Activated naive CD4-positive, alpha-beta T cell treated with Interleukin-2 at 50 U/mL for 16 hours (primary cell): ENCODE measurements at regions not wholly inside any gene's neighbourhood (a gene's known extent, or its start where the extent isn't known, plus 50 kb on each side); places are given as distances from the start of the nearest gene placed in this dataset.
"Not testable (repeated sequence)": the region's sequence is repeated elsewhere in the genome, so short reads cannot be mapped to it uniquely, and the experiment has no call there.

Experiments
- DNase-seq: peaks from one replicate; pipeline ENCODE4 v3.0.0-alpha.2; 2020

DNA sequence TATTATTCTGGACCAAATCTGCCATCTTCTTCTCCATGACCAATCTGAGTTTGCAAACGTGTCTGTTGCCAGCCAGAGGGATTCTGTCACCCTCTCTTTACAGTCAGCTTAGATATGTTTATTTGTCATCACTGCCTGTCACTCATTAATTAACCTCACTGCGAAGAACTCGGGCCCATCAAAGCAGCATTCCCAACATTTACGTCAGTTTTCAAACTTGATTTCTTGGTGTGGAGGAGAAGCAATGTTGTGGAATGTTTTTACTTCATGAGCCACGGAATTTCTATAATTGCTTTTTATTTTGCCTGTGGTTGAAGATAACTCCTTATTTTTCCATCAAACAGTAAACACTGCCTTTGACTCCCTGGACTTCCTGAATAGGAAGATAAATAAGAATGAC is 91.8 kb upstream of the CNKSR3 start:
- DNase-seq: no peak

DNA sequence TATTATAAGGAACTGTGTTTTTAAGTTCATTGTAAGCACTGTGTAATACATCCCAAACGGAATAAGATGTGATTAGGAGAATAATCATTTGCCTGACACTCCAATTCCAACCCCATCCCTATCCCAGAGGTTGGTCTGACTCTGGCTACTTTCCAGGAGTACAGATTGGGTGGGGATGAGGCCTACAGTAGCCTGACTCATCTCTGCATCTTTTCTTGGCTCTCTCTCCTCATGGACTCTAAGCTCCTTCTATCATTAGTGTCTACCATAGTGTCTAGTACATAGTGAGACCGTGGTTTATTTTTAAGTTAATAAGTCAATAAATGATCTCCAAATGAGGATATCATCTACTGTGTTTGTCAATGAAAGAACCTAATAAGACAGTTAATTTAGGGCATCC is 92.2 kb upstream of the CNKSR3 start:
- no peak for DNase-seq

DNA sequence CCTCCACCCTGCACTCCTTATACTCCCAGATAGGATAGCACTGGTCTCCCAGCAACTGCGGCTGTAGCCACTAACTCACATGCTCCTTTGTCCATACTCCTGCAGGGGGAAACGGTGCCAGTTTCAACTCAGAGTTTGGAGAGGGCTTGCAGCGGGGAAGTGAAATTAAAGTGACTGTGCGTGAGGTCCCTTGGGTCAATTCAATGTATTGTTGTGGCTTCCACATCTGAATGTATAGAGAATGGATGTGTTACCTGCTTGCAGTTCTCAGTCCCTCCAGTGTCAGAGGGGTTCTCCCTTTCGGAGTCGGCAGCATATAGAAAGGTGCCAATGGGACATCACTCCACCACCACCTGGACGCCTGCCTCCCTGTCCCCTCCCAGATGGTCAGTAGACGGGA is 93.6 kb upstream of the CNKSR3 start:
- no peak for DNase-seq

DNA sequence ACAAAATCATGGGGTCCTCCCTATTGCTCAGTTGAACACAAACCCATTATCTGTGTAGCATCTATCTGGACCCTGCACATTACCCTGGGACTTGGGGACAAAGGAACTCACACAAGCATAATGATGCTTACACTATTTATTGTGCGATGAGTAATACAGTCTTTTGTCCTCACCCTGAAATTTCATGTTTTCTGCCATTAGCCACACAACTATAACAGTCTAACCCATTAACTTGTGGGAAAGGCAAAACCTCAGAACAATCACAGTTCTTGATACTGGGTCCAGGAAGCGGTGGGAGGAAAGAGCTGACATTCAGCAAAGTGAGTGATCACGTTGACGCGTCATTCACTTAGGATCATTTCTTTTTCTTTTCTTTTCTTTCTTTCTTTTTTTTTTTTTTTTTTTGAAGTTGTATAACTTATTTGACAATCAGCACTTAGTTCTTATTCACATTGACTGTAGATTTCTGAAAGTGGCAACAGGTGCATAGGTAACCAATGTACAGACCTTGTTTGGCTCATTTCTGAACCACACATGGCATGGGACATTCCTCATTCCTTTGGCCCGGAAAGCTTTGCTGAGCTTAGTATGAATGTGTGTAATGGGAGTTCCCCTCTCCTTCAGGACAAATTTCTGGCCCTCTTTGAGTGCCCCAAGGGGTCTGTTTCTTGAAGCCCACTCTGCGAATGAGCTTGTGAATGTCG is 94.8 kb upstream of the CNKSR3 start:
- DNase-seq: peak; percentile 44

DNA sequence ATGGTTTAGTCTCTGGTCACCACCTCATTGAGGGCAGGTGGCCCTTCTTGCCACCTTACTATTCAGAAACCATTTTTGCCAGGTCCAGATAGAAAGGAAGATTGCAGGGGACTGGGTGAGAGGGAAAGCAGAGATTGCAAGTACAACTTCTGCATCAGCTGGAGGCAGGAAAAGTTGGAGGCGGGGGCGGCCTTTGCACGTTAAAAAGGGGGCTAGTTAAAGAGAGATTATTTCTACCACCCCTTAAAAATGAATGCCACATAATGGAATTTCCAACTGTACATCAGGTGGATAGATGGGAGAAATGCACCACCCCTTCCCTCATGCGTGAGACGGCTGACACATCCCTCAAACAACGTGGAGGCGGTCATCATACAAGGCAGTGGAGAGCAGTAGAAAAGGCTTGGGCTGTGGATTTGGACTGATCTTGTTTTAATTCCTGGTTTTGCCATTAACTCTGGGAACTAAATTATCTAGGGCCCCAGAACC is 95.4 kb upstream of the CNKSR3 start:
- peak; percentile 17 for DNase-seq

DNA sequence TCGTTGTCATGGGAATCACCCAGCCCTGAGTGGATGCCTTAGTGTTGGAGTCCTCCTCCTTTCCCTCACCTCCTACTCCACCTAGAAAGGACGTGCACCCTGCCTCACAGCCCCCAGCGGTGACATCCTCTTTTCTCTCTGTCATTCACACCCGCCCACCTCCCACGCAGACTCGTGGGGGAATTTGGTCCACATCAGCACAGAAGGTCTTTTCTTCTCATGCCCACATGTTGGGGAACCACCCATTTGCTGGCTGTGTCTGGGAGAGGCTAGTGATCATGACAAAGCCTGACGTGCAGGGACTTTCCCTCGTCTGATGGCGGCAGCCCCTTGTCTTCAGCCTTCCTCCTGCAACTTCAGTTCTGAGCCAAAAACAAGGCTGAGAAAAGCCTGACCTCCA is 96.0 kb upstream of the CNKSR3 start:
- peak; percentile 93 for DNase-seq

DNA sequence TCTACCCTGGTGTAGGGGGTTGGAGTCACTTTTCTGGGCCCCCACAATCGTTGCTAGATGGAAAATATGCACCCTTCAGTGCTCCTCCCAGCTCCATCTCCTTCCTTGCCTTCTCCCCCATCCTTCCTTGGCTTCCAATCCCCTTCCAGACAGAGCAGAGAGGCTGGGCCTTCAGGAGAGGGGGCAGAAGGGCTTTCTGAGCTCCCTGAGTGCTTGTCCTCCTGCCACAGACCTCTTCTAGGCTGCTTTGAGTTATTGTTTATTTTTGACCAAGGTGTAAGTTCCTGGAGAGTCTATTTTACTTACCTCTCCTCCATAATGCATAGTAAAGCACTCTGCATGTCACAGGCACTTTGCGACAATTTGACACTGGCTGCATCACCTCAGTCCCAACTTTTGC is 96.4 kb upstream of the CNKSR3 start:
- DNase-seq: no peak

DNA sequence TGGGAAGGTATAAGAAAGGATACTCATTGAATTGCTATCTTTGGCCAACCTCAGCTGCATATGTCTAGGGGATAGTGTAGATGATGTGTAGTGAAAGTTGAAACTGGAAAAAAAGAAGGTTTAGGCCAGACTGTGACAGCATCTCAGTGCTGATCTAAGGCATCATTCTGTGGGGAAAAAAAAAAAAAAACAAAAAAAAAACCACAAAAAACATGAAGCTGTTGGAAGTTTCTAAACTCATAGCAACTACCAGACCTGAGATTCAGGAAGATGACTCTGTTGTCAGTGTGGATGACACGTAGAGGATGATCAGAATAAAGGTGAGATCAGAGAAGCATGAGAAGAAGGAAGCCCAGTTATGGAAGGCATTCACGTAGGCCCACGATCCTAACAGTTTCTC is 100.8 kb upstream of the CNKSR3 start:
- no peak for DNase-seq

DNA sequence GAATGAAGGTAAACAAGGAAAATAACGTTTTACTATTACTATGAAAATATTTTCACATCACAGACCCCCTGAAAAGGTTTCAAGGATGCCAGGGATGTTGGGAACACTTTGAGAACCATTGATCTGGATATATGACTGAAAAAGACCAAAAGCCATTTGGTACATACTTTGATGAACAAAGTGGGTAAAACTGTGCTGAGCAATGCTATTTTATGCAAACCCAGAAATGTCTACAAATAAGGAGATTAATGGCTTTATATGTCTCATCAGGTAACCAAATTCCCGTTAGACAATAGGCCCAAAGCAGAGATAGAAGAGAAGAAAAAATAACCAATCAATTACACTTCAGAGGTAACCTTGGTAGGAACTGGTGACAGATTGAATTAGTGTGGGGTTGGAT is 101.4 kb upstream of the CNKSR3 start:
- DNase-seq: no peak

DNA sequence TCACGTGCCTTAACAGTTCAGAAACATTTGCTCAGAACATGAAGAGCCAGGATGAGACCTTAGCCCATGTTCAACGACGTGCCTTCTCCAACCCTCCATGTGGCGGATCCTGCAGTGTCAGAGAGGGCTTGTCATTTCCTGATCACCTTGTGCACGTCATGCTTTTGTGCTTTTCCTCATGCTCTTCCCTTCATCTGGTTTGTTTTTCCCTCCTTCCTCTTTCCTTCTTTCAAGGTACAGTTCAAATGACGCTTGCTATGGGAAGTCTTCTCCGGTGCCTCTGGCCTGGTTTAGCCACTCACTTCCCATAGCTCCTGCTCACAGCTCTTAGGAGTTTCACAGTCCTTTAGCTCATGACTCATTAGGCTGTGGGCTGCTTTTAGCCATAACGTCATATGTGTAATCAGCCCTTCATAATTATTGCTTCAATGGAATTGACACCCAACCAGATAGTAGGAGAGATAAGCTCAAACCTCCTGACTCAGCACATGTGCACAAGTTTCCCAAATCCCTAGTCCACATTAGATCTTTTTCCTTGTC is 102.7 kb upstream of the CNKSR3 start:
- DNase-seq: no peak

DNA sequence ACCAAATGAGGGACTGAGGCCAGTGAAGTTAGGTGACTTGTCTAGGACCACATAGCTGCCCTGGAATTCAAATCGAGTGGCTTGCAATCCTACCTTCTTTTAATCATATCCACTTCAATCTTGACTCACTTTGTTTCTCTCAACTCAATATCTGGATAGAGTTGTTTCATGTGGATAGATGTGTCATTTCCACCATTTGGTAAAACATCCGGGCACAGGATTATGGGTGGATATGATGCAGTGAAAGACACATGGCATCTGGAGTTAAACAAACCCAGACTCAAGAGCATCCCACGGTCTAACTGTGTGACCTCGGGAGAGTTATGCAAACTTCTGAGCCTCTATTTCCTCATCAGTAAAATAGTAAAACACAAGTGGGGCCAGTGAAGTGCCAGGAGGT is 103.6 kb upstream of the CNKSR3 start:
- DNase-seq: no peak

DNA sequence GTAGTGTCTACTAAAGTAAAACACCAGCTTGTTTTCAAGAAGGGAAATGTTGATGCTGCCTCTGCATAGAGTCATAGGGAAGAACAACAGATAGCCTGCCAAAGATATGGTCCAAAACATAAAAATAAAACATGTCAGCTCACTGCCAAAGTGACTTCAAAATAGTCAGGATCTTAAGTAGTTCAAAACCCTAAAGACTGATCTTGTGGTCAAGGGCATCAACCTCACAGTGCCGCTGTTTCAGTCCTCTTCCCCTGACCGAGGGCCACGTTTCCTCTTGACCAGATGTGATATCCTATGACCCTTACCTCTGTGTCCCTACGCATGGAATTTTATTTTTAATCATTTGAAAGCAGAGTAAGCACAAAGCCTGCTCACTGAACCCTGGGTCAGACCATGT is 104.2 kb upstream of the CNKSR3 start:
- DNase-seq: no peak

DNA sequence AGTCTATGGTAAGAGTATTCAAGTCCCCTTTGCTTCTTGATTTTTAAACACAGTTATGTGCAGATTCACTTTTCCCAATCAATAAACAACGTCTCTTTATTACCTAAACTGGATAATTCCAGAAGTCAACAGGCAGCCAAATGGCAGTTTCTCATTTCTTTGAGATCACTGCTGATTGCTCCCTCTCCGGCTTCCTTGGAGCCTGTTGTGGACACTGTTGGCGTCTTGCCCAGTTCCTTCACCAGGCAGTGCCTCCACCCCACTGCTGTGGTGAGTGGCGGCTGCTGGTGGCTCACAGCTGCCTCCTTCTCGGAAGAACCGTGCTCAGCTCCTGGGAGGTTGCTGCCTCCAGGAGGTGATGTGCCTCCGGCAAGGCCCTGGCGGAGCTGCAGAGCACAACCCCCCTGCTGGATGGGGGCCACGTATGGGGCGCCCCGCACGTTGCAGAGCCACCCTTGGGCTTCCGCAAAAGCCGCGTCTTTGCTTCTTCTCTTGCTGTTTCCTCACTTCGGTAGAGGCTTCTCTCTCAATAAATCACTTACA is 105.1 kb upstream of the CNKSR3 start:
- DNase-seq: no peak

DNA sequence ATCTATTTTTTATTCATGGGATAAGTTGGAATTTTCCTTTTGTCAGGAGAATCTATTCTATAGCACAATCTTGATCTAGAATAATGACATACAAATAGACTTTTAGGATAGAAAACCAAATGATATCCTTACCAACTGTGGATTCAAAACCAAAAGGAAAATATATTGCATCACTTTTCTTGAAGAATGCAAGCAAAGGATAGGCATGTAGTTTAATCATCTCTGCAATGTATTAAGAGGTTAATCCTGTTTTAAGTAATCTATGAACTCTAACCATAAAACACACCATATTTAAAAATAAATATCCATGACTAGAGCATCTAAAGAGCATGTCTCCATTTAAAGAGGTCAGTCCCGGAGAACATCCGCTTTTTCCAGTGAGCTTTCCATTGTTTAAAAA is 106.7 kb upstream of the CNKSR3 start:
- DNase-seq: no peak

DNA sequence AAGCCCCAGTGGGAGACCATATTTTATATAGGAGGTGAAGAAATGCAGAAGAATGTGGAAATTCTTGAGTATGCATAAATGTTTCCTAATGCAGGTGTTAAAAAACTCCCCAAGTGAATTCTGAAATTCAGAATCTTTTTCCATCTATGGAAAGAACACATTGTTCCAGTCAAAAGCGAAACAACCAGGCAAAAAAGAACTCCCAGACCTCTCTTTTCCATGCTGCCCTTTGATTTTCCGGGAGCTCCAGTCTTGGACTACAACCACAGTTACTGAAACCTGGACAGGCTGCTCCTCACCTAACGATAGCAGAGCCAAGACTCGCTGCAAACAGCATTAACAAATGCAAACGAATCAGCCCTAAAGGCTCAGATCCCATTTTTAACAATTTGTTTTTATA is 108.7 kb upstream of the CNKSR3 start:
- DNase-seq: no peak

DNA sequence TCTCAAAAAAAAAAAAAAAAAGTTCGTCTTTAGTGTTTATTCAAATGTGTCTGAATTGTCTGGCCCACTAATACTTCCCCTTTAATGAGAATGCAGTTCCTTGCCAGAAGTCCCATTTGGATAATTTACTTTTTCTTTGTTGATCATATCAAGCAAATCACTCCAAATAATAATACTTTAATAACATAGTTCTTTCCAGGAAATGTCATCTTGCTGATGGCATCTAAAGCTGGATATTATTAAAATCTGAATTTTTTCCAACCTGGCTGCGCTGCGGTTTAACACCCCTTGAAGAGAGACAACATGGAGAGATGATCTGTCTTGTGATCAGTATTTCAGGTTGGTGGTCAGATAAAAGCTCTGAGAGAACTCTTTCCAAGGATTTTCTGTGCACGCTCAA is 111.2 kb upstream of the CNKSR3 start:
- no peak for DNase-seq

DNA sequence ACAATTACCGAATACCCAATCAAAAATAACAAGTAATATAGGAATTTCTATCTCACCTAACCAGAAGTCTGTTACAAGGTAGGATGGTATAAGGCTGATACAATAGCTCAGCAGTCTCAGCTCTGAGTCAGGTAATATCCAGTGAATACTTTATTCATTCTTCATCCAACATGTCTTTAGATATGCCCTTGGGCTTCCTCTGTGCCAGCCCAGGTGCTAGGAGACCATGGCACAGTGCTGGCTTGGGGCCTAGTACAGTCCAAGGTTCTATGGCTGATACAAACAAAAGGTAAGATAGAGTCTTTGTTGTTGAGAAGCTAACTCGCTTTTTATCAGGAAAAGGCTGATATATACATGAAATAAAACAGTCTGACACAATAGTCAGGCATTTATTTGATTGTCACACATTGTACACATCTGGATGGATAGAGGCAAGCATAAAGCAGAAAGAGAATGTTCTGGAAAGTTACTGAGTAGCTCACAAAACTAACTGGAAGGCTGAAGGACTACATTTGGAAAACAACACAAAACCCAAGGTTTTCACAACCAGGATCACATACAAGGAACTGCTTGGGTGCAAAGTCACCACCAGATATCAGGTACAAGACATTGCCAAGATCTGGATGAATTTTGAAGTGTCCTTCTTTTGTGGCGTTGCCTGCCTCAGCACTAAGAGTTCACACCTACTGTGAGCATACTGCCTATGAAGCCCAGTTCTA is 110.4 kb upstream of the SCAF8 start:
- no peak for DNase-seq

DNA sequence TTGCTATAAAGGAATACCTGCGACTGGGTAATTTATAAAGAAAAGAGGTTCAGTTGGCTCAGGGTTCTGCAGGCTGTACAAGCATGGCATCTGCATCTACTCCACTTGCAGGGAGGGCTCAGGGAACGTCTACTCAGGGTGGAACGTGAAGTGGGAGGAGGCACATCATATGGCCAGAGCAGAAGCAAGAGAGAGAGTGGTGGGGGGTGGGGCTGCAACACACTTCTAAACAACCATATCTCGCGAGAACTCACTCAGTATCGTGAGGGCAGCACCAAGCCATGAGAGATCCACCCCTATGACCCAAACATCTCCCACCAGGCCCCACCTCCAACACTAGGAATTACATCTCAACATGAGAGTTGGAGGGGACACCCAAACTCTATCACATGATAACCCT is 109.8 kb upstream of the SCAF8 start:
- DNase-seq: no peak

DNA sequence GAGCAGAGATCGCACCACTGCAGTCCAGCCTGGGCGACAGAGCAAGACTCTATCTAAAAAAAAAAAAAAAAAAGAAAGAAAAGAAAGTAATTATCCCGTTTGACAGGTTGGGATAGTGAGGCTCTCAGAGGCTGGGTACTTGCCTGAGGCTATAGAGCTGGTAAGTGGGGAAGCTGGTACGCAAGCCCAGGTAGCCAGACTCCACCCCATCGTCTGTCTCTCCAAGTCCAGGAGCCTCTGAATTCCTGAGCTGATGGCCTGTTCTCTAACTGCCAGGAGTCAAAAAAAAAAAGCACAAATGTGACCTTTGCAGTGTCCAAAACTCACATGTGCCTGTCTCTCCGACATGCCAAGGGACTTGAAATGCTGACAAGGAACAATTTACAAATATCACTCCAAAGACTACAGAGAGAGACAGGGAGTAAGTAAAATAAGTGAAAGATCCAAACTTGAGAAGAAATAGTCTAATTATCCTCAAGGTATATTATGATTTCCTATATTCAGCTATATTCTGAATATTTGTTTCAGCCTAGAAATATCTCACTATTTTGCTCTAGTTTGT is 109.1 kb upstream of the SCAF8 start:
- no peak for DNase-seq

DNA sequence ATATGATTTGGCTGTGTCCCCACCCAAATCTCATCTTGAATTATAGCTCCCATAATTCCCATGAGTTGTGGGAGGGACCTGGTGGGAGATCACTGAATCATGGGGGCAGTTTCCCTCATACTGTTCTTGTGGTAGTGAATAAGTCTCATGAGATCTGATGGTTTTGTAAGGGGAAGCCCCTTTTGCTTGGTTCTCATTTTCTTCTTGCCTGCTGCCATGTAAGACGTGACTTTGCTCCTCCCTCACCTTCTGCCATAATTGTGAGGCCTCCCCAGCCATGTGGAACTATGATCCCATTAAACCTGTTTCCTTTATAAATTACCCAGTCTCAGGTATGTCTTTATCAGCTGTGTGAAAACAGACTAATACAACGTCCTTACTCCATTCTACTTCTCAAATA is 108.5 kb upstream of the SCAF8 start:
- DNase-seq: not testable (repeated sequence)

DNA sequence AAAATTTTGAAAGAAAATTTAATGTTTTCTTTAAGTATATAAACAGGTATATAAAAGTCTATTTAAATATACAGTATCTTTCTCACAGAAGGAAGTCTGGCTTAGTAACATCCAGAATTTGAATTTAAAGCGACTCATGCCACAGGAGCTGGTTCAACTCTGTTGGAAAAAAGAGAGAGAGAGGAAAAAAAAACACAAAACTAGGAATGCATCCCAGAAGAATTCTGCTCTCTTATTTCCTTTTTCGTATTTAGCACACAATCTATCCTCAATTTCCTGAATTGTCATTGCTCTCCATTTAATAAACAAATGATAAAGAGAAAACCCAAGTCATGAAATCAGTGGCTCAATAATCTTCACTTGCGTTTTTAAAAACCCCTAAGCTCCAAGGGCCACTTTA is 107.5 kb upstream of the SCAF8 start:
- DNase-seq: no peak

DNA sequence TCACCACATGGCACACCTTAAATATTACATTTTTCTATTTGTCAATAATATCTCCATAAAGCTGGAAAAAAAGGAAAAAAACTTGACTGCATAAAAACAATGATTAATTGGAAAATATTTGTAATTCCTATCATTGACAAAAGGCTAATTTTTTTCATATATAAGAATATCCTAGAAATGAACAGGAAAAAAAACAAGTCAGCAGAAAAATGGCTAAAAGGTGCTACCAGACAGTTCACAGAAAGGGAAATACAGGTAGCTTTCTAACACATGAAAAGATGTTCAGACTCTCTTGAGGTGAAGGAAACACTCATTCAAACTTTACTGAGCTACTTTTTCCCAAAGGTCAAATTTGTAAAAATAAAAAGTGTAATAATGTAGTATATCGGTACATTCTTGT is 104.1 kb upstream of the SCAF8 start:
- DNase-seq: no peak

DNA sequence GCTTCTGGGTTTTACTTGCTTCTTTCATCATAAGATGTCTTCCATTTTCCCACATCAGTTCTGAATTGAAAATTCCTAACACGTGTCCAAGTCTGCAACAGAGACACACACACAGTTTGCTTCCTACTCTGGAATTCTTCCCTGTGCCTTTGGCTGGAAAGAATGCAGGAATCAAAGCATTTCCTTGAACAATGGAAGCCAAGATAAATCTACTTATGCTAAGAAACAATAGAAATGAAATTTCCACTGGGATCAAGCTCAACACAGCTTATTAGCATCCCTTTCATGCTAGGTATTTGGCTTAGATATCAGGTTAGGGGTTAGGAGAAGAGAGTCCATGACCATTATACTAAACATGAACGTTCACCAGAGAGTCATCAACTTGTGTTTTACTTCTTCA is 101.1 kb upstream of the SCAF8 start:
- no peak for DNase-seq

DNA sequence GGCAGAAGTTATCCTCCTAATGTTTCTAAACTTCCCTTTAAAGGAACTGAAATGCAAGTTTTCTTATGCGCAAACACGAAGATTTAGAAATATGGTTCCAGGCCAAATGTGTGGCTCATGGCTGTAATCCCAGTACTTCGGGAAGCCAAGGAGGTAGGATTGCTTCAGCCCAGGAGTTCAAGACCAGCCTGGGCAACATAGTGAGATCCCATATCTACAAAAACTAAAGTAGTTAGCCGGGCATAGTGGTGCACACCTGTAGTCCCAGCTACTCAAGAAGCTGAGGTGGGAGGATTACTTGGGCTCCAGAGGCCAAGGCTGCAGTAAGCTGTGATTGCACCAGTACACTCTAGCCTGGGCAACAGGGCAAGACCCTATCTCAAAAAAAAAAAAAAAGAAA is 95.8 kb upstream of the SCAF8 start:
- DNase-seq: no peak
